ENCODE measurements at regions not wholly inside any gene's neighbourhood (a gene's known extent, or its start where the extent isn't known, plus 50 kb on each side); places are given as distances from the start of the nearest gene placed in this dataset.

GRCh38 chr4:102437111-102437510, 64.0 kb upstream of the NFKB1 start:
- no peak for TF ChIP-seq RARB (CRISPR knock-in tag; IDR thresholded peaks at IDR 0.05)
- TF ChIP-seq CSRNP3 (CRISPR knock-in tag; IDR thresholded peaks at IDR 0.05) = no peak
- no peak for TF ChIP-seq ZNF70 (CRISPR knock-in tag; IDR thresholded peaks at IDR 0.05)
- no peak for TF ChIP-seq CREB5 (CRISPR knock-in tag; IDR thresholded peaks at IDR 0.05; ENCODE audit: low read depth)
- no peak for TF ChIP-seq TSHZ2 (CRISPR knock-in tag; IDR thresholded peaks at IDR 0.05)
- no peak for TF ChIP-seq ARNTL (CRISPR knock-in tag; IDR thresholded peaks at IDR 0.05; ENCODE audit: borderline replicate concordance, low read depth)
- TF ChIP-seq OSR1 (CRISPR knock-in tag; IDR thresholded peaks at IDR 0.05) = no peak
- TF ChIP-seq PPARA (CRISPR knock-in tag; IDR thresholded peaks at IDR 0.05; ENCODE audit: borderline replicate concordance) = no peak
- TF ChIP-seq GLIS3 (CRISPR knock-in tag; IDR thresholded peaks at IDR 0.05) = no peak
- TF ChIP-seq PATZ1 (CRISPR knock-in tag; IDR thresholded peaks at IDR 0.05; ENCODE audit: borderline replicate concordance) = no peak

Data from SK-N-SH treated with all-trans-retinoic acid at 6 μM for 48 hours (cell line).